Colon (tissue), 2 donors: ENCODE measurements at regions not wholly inside any gene's neighbourhood (a gene's known extent, or its start where the extent isn't known, plus 50 kb on each side); places are given as distances from the start of the nearest gene placed in this dataset.
A peak's percentile ranks its signal among the peaks of the same experiment; 100 is the strongest.
"Not testable (repeated sequence)": the region's sequence is repeated elsewhere in the genome, so short reads cannot be mapped to it uniquely, and the experiment has no call there.

Experiments used
- FAIRE-seq: peaks from 2 replicates; lab custom pipeline; 2012; peaks lifted over from hg19 to GRCh38; lab: Jason Lieb, UNC
- donor health status: control.
- donor health status: control.

DNA sequence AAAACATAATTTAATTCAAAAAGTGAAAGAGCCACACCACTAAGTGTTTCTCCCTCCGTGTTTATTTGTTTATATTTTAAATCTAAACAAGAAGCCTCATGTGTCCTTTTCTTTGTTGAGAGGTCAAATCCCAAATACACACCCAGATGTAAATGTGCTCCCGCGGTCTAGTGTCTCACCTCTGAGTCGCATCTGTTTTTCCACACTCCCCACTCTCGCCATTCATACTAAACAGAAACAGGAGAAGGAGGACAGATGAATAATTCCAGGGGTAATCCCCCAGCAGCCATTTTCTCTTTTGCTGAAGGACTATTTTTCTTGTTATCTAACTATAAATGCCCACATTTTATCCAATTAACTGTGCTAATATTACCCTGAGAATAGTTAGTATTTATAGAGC, 361.6 kb upstream of the RIOK2 start:
- FAIRE-seq, result no peak

DNA sequence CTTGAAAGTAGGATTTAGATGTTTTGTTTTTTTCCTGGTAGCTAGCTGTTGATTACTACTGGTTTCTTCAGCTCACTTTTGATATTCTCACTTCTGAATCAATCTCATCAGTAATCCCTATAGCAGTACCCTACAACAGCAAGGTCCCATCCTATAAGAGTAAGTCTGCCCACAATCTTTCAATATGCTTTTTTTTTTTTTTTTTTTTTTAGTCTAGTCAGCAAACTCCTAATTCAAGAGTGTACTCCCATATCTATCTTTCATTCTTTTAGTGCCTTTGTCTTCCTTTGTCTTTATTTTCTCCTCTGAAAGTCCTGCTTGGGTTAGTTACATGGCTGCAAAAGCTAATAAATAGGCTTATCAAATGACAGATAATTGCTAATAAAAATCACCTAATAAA, 362.4 kb upstream of the RIOK2 start:
- no peak for FAIRE-seq

DNA sequence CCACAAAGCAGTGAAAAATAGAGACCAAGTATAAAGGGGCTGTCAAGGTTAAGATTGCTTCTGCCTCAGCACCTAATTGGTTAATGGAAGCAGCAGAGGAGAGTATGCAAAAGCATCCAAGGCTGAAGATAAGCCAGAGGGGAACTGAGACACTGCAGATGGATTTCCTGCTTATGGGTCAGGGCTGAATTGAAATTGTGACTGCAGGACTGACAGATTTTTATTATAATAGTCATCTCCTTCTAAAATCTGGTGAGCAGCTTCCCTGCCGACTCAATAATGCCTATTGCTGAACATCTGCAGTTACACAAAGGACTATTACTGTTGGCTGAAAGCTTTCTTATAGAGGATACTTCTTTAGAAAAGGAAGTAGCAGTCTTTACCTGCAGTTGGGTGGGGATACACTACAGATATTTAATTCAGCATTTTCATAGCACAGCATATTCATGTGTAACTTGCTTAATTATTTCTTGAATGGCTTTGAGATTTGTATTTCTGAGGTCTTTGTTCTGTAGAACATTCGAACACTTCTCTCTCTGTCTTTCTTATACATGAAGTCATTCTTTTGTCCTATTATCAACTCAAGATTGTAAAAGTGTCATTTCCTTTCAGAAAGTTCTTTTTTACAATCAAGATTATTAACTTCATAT, 363.0 kb upstream of the RIOK2 start:
- no peak for FAIRE-seq

DNA sequence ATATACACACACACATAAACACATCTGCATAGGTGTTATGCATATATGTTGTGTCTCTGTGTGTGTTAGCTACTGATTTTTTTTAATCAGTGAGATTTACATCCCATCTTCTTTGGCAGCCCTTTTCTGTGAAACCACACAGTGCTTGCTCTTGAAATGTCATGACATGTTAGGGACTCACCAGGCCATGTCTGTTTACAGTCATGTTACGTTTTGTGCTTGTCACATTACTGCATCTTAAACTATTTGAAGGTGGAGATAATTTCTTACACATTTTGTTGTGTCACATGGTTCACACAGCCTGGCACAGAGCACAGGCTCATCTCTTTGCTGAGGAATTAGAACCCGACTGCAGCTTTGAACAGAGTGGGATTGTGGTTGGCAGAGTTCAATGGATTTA, 364.4 kb upstream of the RIOK2 start:
- FAIRE-seq, result no peak

DNA sequence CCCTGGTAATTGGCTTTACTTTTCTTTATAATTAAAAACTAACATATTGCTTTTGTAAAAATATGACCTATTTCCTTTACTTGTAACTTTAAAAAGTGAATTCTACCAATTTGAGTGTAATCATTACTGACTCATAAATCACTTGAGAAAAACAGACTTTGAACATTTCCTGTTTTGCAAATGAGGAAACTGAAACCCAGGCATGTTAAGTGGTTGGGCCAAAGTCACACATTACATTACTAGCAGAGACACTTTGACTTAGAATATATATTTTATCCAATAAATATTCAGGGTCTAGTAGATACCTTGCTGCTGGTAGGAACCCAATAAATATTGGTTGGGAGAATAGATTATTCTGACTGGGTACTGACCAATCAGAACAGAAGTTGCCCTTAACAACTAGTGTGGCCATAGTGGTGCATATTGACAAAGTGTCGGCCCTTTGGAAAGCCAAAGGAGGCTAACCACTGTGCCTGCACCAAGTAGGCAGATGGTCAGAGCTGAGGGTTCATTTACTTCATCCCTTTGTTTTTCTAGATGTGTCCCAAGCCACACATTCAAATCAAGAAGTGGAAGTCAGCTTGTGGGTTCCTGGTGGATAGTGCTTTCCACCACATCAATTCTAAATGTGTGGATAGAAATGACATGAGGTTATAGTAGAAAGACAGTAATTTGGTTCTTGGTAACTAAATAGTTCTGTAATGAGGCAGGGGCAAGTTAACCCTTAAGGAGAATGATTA, 365.1 kb upstream of the RIOK2 start:
- FAIRE-seq, result peak; percentile 88

DNA sequence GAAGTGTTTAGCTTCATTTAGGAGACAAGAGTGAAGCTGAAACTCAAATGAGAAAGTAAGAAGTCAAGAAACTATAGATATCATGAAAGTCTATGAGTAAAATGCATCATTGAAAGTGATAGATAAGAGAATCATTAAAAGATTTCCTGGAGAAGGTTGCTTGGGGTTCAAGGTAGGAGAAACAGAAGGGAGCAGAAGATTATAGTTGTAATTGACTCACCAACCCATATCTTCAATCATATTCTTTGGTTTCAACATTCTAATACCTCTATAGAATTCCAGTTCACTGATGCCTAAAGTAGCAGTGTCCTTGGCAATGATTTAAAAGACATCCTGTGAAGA, 365.7 kb upstream of the RIOK2 start:
- no peak for FAIRE-seq

DNA sequence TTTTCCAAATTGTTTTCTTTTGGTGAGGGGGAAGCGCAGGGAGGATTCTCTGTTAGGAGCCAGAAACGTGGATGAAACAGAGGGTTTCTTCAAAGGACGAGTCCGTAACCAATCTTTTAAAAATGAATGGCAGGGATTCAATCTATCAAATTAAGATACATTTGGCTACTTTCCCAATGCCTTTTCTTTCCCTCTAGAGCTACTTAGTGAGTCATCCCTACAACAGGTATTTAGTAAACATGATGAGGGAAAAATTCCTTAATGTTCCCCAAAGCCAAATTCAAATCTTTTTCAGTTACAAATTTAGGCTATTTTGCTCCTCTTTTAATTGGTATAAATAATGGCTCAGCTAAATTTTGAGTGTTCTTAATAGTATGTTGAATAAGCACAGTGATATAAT, 366.4 kb upstream of the RIOK2 start:
- FAIRE-seq, result no peak

DNA sequence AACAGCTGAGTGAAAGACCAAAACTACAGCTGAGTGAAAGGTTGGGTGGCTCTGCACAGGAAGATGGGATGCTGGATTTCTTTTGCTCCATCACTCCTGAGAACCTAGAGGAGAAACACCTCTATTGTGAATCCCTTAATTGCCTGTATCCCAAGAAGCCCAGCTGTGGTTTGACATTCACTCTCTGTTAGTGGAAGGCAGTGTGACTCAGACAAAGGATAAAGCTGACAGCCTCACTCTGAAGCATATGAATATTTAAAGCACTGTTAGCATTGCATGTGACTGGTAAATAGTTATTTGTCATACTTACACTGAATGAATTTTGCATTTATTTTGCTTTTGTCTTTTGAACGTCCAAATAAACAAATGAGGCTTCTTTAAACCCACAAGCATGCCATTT, 367.1 kb upstream of the RIOK2 start:
- no peak for FAIRE-seq

DNA sequence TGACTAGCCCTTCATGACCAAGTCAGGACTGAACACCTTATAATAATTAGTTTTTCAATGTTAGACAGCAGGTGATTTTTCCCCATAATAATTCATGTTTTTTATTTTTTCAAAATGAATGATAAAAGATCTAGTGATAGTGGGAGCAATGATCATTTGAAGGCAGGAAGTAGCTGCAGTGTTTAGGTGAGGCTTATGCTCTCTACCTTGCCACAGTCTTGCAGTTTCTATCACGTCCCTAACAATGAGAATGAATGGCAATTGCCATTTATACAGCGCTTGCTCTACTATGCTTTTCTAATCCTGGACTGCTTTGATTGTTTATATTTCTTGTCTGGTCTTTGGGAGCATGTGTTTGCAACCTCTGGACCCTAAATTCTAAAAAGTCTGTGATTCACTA, 367.8 kb upstream of the RIOK2 start:
- no peak for FAIRE-seq

DNA sequence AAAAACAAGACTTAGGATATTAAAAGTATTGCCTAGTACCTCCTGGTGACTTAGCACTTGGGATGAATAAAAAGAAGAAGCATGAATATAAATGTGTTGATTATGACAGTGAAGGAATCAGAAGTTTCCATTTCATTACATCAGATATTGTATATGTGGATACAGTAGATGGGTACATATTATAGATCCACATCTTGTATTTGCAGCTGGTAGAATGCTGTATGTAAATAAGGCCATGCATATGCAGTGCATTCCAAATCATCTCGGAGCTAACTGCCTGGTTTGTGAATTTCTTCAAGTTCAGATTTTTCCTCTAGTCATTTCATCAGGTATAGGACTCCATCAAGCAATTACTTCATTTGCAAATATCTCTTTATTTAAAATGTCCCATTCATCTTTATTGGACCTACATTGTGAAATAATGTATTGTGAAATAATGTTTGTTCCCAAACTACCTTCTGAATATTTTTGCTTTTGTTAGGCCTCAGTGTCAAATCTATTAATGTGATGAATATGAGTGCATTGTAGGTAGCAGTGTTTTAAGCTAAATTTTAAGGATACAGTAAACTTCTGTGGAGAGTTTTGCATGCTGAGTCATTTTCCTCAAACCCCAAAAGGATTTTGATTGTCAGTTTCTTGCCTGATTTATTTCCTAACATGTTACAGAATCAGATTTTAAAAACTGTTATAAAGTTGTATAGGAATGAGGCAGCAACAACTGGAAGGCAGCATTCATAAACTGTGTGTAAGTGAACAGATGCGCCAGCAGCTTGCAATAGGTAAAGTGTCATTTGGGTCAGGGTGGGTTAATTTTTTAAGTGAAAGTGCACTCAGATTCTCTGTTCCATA, 370.8 kb upstream of the RIOK2 start:
- no peak for FAIRE-seq

DNA sequence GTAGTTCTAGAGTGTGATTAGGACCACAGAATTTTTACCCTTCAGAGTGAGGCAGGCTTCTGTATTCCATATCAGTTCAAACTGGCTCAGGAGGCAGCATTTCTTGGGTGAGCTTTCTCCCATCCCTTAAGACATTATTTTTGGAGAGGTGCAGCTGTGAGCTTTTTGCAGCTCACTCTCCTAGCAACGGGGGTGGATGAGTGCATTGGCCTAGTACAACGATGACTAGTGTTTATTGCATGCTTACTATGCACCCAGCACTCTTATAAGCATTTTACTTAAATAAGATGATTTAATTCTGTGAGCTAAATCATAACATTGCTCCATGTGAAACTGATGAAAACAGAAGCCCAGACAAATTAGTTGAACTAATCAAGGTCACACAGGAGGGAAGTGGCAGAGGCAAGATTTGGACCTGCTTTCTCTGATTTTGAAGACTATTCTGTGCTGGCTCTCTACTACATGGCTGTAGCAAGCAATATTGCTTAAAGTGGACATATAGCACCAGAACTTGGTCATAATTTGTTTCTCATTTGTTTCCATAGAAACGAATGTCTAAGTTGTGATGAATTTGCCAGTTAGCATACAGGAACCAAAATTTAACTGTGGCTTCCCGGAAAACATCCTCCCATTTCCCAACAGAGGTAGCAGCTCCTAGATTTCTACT, 372.1 kb upstream of the RIOK2 start:
- FAIRE-seq, result no peak

DNA sequence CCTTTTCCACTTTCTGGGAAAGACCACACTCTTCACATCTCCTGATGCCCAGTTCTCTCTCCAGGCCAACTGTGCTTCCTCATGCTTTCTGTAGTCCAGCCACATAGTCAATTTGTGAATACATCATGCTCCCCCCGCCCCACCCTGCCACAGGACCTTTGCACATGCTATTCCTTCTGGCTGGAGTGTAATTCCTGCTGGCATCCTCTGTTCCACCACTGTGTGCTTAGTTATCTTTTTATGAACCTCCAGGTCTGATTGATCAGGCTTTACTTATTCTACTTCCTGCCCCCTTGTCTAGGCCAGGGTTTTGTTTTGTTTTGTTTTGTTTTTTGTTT, 372.6 kb upstream of the RIOK2 start:
- no peak for FAIRE-seq

DNA sequence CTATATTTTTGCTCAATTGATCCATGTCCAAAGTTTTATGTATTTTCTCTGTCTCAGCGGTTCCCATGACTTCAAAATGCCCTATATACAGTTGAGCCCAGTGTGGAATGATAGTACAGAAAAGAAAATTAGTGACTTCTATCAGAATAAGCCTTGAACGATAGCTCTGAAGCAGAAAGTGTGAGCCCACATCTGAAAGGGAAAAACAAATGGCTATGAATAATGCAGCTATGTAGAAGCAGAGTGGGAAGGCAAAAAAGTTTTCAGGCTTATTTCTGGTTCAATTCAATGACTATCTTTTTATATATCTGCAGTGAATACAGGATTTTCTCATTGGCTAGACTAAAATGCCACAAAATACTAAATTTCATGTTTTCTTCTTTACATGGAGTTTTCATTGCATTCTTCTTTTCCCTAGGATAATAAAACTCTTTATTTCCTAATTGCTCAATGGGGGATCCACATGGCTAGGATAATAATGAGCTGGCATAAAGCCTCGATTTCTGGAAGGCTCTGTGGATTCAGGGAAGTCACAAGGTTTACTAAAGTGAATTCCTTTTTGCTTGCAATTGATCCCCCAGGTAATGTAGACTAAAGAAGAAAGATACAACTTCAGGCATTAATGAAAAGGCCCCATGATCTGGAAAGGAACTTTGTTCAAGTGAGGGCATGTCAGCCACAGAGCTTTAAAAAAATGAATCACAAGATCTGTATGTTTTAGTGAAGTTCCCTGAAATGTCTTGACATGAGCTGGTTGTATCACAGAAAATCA, 377.0 kb upstream of the RIOK2 start:
- no peak for FAIRE-seq

DNA sequence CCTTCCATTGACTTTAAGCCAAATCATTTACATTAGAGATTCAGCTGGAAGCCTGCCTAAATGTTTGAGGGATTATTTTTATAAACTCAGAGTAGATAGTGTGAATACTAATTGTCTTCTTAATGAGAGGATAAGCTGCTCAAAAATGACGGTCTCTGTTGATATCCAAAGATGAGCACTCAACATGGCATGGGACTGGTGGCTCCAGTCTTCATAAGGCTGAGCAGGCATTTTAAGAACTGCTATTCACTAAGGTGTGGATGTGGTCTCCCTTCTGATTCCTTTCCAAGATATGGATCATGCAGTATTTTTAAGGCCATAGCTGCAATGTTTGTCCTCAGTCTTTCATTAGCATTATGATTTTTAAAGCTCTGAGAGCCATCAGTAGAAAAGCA, 377.5 kb upstream of the RIOK2 start:
- no peak for FAIRE-seq

DNA sequence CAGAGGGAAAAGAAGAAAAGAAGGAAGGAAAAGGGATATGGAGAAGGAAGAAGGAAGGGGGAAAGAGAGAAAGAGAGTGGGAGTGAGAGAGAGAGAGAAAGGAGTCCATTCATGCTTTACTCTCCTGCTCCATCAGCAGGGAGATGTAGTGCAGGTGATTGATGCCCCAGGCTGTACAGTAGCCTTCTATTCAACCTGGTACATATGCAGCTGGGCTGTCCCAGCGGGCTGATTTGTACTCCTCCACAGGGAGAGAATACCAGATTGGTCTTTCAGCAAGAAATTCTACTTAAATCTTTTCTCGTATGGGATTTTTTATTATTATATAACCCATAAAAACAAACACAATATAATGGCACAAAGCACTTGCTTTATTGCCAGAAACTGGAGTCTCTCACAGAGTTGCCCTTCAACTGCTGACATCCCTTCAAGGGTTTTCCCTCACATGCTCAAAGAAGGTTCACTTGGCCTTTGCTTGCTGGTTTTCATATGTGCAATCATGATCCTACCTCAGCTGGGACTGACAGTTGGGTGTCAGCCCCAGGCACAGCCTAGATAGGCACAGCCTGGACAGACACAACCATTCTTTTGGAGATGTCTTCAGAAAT, 380.1 kb upstream of the RIOK2 start:
- FAIRE-seq, result no peak

DNA sequence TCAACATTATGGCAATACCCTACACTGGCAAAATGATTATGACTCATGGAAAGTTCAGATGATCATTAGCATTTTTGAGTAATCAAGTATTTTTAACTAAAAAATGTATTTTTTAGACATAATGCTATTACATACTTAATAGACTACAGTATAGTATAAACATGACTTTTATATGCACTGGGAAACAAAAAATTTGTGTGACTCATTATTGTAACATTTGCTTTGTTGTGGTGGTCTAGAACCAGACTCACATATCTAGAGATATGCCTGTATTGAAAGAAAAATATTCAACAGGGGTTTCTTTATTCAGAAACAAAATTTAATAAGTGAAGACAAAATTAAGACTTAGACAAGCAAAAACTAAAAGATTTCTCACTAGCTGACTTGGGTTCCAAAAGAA, 385.3 kb upstream of the RIOK2 start:
- FAIRE-seq, result peak; percentile 83

DNA sequence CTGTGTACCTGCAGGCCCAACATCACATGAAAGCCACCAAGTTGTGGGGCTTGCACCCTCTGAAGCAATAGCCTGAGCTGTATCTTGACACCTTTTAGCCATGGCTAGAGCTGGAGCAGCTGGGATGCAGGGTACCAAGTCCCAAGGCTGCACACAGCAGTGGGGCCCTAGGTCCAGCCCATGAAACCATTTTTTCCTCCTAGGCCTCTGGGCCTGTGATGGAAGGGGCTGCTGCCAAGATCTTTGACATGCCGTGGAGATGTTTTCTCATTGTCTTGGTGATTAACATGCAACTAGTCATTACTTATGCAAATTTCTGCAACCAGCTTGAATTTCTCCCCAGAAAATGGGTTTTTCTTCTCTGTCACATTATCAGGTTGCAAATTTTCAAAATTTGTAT, 387.2 kb upstream of the RIOK2 start:
- no peak for FAIRE-seq

DNA sequence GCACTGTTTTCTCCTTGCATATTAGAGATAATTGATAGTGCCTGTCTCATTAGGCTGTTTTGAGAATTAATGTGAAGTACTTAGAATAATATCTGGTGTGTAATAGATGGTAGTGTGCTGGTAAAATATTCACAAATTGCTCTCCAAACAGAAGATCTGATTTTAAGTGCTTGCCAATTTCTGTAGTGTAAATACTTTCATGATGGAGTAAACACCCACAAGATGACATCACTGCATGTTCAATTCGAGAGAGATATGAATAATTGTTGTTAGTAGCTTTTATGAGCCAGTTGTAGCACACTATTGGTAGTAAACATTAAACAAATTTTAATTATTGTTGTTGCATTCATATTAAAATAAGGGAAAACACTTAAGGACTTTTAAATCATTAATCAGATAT, 392.3 kb upstream of the RIOK2 start:
- FAIRE-seq, result no peak

DNA sequence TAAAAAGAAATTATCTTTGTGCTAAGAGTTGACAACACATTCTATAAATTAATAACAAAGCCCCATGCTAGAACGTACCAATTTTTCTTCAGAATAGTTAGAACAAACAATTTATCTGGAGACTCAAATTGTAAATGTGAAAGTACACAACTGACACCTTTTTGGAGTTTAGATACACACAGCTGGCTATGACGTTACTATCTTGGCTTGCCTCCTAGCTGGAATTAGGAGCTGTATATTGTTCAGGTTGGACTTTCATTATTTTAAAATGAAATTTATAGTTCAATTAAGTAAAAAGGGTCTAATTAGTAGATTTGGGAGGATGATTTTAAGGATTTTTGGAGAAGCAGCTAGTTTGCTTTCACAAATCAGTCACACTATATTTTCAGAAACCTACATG, 393.9 kb upstream of the RIOK2 start:
- no peak for FAIRE-seq

DNA sequence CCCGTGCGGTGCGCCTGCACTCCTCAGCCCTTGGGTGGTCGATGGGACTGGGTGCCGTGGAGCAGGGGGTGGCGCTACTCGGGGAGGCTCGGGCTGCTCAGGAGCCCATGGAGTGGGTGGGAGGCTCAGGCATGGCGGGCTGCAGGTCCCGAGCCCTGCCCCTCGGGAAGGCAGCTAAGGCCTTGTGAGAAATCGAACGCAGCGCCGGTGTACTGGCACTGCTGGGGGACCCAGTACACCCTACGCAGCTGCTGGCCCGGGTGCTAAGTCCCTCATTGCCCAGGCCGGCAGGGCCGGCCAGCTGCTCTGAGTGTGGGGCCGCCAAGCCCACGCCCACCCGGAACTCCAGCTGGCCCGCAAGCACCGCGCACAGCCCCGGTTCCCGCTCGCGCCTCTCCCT, 396.9 kb upstream of the RIOK2 start:
- FAIRE-seq, result not testable (repeated sequence)

DNA sequence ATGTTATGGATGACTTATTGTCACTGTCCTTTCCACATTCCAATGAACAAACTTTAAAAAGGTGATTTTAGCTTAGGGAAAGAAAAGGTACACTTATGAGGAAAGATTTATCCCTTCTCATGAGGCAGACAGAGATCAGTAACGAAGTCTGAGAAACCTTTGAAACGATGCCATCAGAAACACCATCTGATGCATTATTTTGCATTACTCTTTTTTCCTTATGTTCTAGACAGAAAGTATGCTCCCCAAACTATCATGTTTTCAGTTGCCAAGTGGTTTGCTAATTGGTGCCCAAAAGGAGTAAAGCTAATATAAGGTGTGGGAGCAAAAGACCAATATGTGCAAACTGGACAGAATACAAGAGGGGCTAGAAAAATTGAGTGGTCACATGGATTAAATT, 397.7 kb upstream of the RIOK2 start:
- no peak for FAIRE-seq

DNA sequence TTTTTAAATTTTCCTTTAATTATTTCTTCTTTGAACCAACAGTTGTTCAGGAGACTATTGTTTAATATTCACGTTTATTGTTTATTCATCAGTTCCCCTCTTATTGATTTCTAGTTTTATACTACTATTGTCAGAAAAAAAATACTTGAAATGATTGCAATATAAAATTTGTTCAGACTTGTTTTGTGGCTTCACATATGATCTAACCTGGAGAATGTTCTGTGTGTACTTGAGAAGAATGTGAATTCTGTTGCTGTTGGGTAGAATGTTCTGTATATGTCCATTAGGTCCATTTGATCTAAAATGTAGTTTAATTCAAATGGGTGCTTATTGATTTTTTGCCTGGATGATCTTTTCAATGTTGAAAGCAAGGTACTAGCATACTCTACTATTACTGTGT, 408.7 kb upstream of the RIOK2 start:
- peak; percentile 36 for FAIRE-seq
